K562 (cell line): ENCODE measurements at regions not wholly inside any gene's neighbourhood (a gene's known extent, or its start where the extent isn't known, plus 50 kb on each side); places are given as distances from the start of the nearest gene placed in this dataset.
A peak's percentile ranks its signal among the peaks of the same experiment; 100 is the strongest.

Experiments
- ATAC-seq: fragments of 200-7000 bp; cut with Tn5 transposase; 3 replicates; pipeline ENCODE4 v1.9.1; 2020; ENCODE audit warnings: moderate library complexity
- BruUV-seq: library from RNA; stranded (reverse); fragments of 400-500 nt; replicated peaks from 2 replicates; lab custom pipeline; 2021; lab: Mats Ljungman, UMichigan
- CTCF ChIA-PET: fragments of 300-600 bp; formaldehyde crosslinking; extraction: SDS; loops from one replicate; lab custom pipeline; 2021; ENCODE audit warnings: low intra/inter-chr PET ratio; lab: Yijun Ruan, JAX
- POLR2A ChIA-PET: fragments of 300-600, 350-650 bp; sonication (Branson Sonifier 250); formaldehyde crosslinking; extraction: SDS; loops from one replicate; lab custom pipeline; 2021; ENCODE audit warnings: antibody characterized with exemption, inconsistent platforms; lab: Yijun Ruan, JAX
- DNase-seq, 4 experiments: peaks; one replicate each; pipeline versions ENCODE4 v3.0.0 to v3.0.0-alpha.2; 2011 to 2018; ENCODE audit warnings: low spot score in 3 of 4, mixed read lengths in 3 of 4; ENCODE audit errors: extremely low read depth in 1 of 4
- FAIRE-seq: peaks from 2 replicates; lab custom pipeline; 2011; peaks lifted over from hg19 to GRCh38; lab: Jason Lieb, UNC
- H2AFZ ChIP-seq: 2 replicates; pipeline ENCODE4 v1.6.0; 2011; ENCODE audit warnings: low read depth, low read length, control low read depth, inconsistent platforms
- H3K27ac ChIP-seq: fragments of 200-600 bp; 3 replicates; pipeline ENCODE4 v1.8.0; 2011; ENCODE audit warnings: low read depth, mild to moderate bottlenecking, control low read depth, inconsistent platforms, low read length, moderate library complexity, mixed read lengths; ENCODE audit errors: extremely low read depth
- H3K27me3 ChIP-seq, 2 experiments: fragments of 300-600 bp in 1 of 2; 2 replicates in 1 of 2; 3 replicates in 1 of 2; pipeline versions ENCODE4 v1.6.0 to v1.8.0; 2011; ENCODE audit warnings: inconsistent platforms in 2 of 2, low read length in 2 of 2, mild to moderate bottlenecking in 1 of 2, mixed read lengths in 1 of 2, moderate library complexity in 1 of 2; ENCODE audit not compliant: control insufficient read depth in 2 of 2, insufficient read depth in 2 of 2
- H3K36me3 ChIP-seq: fragments of 300-600 bp; 3 replicates; pipeline ENCODE4 v1.8.0; 2011; ENCODE audit warnings: mild to moderate bottlenecking, low read length, inconsistent platforms; ENCODE audit not compliant: control insufficient read depth, insufficient read depth
- H3K4me1 ChIP-seq, 2 experiments: fragments of 200-600 bp in 1 of 2; replicated peaks in 1 of 2; 2 replicates in 1 of 2; 3 replicates in 1 of 2; pipeline versions ENCODE4 v1.5.1 to v1.8.0; 2011; ENCODE audit warnings: inconsistent platforms in 2 of 2, low read length in 2 of 2, mild to moderate bottlenecking in 1 of 2, mixed read lengths in 1 of 2, moderate library complexity in 1 of 2; ENCODE audit not compliant: control insufficient read depth in 2 of 2, insufficient read depth in 2 of 2
- H3K4me2 ChIP-seq: 2 replicates; pipeline ENCODE4 v1.6.1; 2011; ENCODE audit warnings: low read length, control low read depth, inconsistent platforms, mixed read lengths; ENCODE audit not compliant: insufficient read depth
- H3K4me3 ChIP-seq: fragments of 200-600 bp; sonication (generic), shearing (Covaris generic); 2 replicates; pipeline ENCODE4 v1.5.1; 2016; ENCODE audit warnings: control low read depth, inconsistent platforms
- H3K79me2 ChIP-seq: fragments of 200-600 bp; 3 replicates; pipeline ENCODE4 v1.8.0; 2011; ENCODE audit warnings: low read length, inconsistent platforms; ENCODE audit not compliant: control insufficient read depth, insufficient read depth
- H3K9ac ChIP-seq, 2 experiments: 2 replicates each; pipeline versions ENCODE4 v1.6.0 to v1.6.1; 2011; ENCODE audit warnings: low read depth in 2 of 2, low read length in 2 of 2, control low read depth in 1 of 2, inconsistent platforms in 1 of 2, mild to moderate bottlenecking in 1 of 2, mixed read lengths in 1 of 2; ENCODE audit not compliant: insufficient read depth in 1 of 2
- H3K9me1 ChIP-seq: one replicate; pipeline ENCODE4 v1.6.0; 2011; ENCODE audit warnings: inconsistent platforms, mild to moderate bottlenecking, low read length, moderate library complexity; ENCODE audit not compliant: control insufficient read depth, insufficient read depth
- H3K9me3 ChIP-seq: replicated peaks from 2 replicates; pipeline ENCODE4 v1.5.1; 2011; ENCODE audit warnings: low read depth, low read length, inconsistent platforms; ENCODE audit not compliant: control insufficient read depth, insufficient read depth
- H4K20me1 ChIP-seq: replicated peaks from 2 replicates; pipeline ENCODE4 v1.6.1; 2011; ENCODE audit warnings: low read length, inconsistent platforms, mixed read lengths; ENCODE audit not compliant: control insufficient read depth, insufficient read depth
- FOSL1 ChIP-seq: fragments of 200-800 bp; sonication (Bioruptor generic); conservative IDR thresholded peaks from 2 replicates; pipeline ENCODE4 v1.6.1; 2016; ENCODE audit warnings: missing genetic modification characterization, missing compliant biosample characterization
- FOXM1 ChIP-seq, 2 experiments: fragments of 450-650 bp in 1 of 2; sonication (generic) in 1 of 2; formaldehyde crosslinking in 1 of 2; IDR thresholded peaks; 2 replicates each; pipeline versions ENCODE4 v1.6.1 to v1.9.0; 2017 to 2022; ENCODE audit warnings: low read depth in 2 of 2, mild to moderate bottlenecking in 2 of 2, missing genetic modification reagents in 1 of 2, moderate library complexity in 1 of 2
- KLF16 ChIP-seq: IDR thresholded peaks from 2 replicates; pipeline ENCODE4 v1.6.1; 2016; ENCODE audit warnings: antibody characterized with exemption
- STAT6 ChIP-seq: sonication (generic); formaldehyde crosslinking; IDR thresholded peaks from 2 replicates; pipeline ENCODE4 v1.8.1; 2023; ENCODE audit warnings: mild to moderate bottlenecking, missing genetic modification reagents
- TCFL5 ChIP-seq: fragments of 250-450 bp; sonication (Bioruptor Pico); conservative IDR thresholded peaks from 2 replicates; pipeline ENCODE4 v1.6.1; 2021; ENCODE audit warnings: mild to moderate bottlenecking, moderate library complexity, matching md5 sums
- ZHX1 ChIP-seq: fragments of 150-350 bp; conservative IDR thresholded peaks from 2 replicates; pipeline ENCODE4 v1.6.1; 2014; ENCODE audit warnings: low read length
- ZNF512 ChIP-seq: IDR thresholded peaks from 2 replicates; pipeline ENCODE4 v1.6.1; 2016; ENCODE audit warnings: missing genetic modification characterization, missing compliant biosample characterization
- WGBS: fragments of 100-300 bp; shearing (Covaris generic); methylation state at CpG from one replicate; pipeline ENCODE4 v1.1.6; 2016; ENCODE audit warnings: low coverage, mixed read lengths; ENCODE audit not compliant: insufficient coverage; ENCODE audit errors: missing lambda C conversion rate; 5-methylcytosine and 5-hydroxymethylcytosine counted together
- in situ Hi-C: fragments of 300-500 bp; cut with MboI; formaldehyde crosslinking; loops from 4 replicates; pipeline ENCODE4 v1.15.0; 2018; ENCODE audit warnings: inconsistent platforms, mixed read lengths
- intact Hi-C: fragments of 100-400 bp; cut with micrococcal nuclease; formaldehyde crosslinking; loops from 2 replicates; pipeline ENCODE4 v1.14.2; 2022

- TF ChIP-seq ZHX1 = no peak
- no peak for TF ChIP-seq ZNF512 (tag)
- TF ChIP-seq KLF16 = no peak
- TF ChIP-seq FOXM1 (IDR thresholded peaks at IDR 0.05; ENCODE audit: low read depth) = no peak
- TF ChIP-seq FOXM1 (CRISPR knock-in tag; IDR thresholded peaks at IDR 0.05; ENCODE audit: low read depth) = no peak
- no peak for TF ChIP-seq TCFL5 (CRISPR knock-in tag)
Observed at GRCh38 chr1:187689129-187689528, 860.4 kb downstream of the PLA2G4A start (continued).

- TF ChIP-seq FOSL1 = peak; percentile 78
- no peak for TF ChIP-seq STAT6 (CRISPR knock-in tag)
- H3K79me2 ChIP-seq = no peaks in the 10 kb centered on the region
- H3K4me1 ChIP-seq = no peaks in the 10 kb centered on the region
- H3K27me3 ChIP-seq = no peaks in the 10 kb centered on the region
- H3K9me3 ChIP-seq = peaks cover 5% of the 10 kb centered on the region; the same call in 1 of the 2 replicates
- ChIA-PET POLR2A (no interaction called here), CTCF (no interaction called here)
- FAIRE-seq (no peak), DNase-seq (no peak), ATAC-seq (no peak)
- H3K36me3 ChIP-seq = no peaks in the 10 kb centered on the region
- 0% methylated on average over 2 of the region's 2 CpGs for WGBS
- no peaks in the 10 kb centered on the region for H3K9me1 ChIP-seq
- intact Hi-C loops = no loop called here
- H3K4me3 ChIP-seq = no peak overlapping the region
- H3K9ac ChIP-seq = no peak overlapping the region
- in situ Hi-C loops = no loop called here
- H2AFZ ChIP-seq = no peak overlapping the region
- no peak overlapping the region for H3K27ac ChIP-seq
- H4K20me1 ChIP-seq = no peaks in the 10 kb centered on the region
- BruUV-seq = no TSS peak
- H3K4me2 ChIP-seq = no peak overlapping the region
Observed at GRCh38 chr1:187691439-187691838, 862.7 kb downstream of the PLA2G4A start.
